Urothelium cell line (cell line): ENCODE measurements at regions not wholly inside any gene's neighbourhood (a gene's known extent, or its start where the extent isn't known, plus 50 kb on each side); places are given as distances from the start of the nearest gene placed in this dataset.

Experiments
- DNase-seq: peaks from one replicate; pipeline ENCODE4 v3.0.0; 2011; ENCODE audit warnings: low spot score, mixed read lengths
- FAIRE-seq: peaks from 2 replicates; lab custom pipeline; 2011; peaks lifted over from hg19 to GRCh38; lab: Jason Lieb, UNC

DNA sequence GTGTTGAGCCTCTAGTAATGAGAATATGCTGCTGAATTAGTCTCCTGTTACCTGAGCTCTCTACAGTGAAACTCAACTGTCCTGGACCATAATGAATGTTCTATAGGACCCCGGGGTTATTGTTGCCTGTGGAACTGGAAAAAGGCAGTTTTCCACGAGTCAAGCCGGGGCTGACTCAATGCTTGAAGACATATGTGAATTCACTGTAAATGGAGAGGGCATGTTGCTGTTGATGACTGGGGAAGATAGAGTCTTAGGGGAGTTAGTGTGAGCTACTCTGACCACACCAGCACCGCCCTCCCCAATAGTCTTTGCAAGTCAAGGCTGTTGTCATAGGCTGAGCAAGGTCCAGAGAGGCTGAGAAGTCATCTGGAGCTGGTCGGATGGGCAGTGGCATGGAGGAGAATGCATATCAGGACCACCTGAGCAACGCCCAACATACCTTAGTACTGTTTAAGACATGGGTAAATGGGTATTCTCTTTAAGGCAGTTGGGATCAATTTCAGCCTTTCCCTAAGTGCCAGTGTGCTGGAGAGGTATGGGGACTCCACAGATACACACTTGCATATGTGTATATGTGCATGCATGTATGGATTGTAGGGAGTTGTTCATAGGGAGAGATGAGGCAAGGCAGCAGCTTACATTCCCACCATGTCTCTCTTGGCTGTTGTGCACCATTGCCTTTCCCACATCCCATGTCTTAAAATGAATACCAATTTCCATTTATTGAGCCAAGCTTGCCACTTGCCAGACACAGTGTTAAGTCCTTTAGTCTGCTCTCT lies 230.1 kb upstream of the NAV2 start:
- DNase-seq: no peak
- FAIRE-seq: no peak

DNA sequence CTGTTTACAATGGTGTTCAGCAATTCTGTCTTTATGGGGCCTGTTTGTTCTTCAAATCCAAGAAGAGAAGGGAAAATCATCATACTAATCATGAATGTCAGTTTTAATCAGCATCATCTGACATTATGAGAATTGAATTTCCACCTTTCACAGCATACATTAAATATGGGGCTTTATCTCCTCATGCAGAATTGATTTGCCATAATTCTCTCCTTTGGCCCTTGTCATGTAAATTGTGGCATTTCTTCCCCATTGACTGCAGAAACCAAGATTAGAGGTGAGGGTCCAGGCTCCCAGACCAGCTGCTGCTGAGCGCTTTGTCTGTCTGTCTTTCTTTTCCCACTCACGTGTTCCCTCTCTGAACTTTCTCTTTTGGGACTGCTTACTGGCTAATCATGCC lies 232.1 kb upstream of the NAV2 start:
- FAIRE-seq: no peak
- DNase-seq: no peak

DNA sequence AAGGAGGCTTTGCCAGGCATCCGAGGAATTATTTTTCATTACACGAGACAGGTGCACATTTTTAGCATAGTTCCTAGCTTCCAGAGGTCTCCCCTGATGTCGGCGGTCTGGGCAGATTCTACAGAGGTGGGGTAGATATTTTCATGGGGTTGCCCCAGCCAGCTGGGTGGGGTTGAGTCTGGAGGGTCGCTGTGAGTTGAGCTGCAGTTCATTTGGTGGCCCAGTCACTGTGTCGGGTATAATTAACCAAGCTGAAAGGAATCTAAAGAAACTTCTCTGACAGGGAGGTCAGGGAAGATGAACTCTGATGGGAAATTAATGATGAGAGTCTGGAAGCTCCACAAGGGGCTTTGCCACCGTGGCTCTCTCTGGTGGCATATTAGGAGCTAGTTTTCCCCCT lies 233.7 kb upstream of the NAV2 start:
- no peak for DNase-seq
- no peak for FAIRE-seq

- no peak for FAIRE-seq
These were observed 234.4 kb upstream of the E2F8 start for GRCh38 chr11:19474954-19475721.

GRCh38 chr11:19474211-19474610 lies 233.5 kb upstream of the E2F8 start:
- no peak for FAIRE-seq
- no peak for DNase-seq

More at GRCh38 chr11:19474954-19475721, 234.4 kb upstream of the E2F8 start:
- DNase-seq: no peak

DNA sequence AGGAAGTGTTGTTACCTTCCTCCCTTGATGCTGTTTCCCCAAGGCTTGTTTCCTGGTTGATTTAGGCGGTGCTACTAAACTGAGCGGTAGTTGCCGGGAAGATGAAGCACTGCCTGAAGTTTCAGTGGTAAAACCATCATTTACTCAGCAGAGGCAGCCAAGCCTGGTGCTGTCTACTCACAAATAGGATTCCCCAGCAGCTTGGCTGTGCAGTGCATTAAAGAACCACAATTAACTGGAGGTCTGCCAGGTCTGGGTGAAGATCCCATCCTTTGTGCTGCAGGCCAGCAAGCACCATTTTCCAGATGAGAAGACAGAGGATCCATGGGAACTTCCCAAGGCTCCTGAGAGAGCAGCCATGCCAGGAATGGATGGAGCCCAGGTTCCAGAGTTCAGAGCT lies 231.9 kb upstream of the E2F8 start:
- FAIRE-seq (no peak), DNase-seq (no peak)

DNA sequence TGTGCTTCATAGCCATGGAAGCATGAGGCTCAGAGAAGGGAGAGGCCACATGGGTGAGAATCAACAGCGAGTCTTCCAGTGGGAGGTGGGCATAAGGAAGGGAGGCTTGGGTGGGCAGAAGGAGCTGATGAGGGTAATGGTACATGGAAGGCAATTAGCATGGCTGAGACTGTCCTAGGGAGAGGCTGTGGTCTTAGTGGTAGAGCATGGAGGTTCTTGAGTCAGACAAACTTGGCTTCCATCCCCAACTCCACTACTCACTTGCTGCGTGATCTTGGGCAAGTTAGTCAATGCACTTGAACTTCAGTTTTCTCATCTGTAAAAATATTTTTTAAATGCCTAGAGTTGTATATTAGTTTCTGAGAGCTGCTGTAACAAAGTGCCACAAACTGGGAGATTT lies 227.2 kb upstream of the E2F8 start:
- DNase-seq (no peak), FAIRE-seq (no peak)

DNA sequence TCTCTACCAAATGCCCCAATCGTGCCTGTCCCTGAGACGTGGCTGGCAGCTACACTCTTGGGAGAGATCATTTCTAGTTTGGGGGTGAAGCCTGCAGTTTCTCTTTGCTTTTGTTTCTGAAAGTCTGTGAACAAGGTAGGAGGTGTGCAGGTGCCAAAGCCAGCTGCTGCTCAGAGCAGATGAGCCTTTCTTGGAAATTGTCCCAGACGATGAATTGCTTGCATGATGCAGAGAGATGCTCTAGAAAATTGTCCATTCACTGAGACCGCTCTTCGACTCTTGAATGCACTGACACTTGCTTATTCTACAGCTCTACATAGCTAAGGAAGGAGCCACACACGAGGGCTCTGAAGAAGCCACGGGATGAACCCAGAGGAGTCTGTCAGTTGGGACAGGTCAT lies 225.6 kb upstream of the E2F8 start:
- no peak for DNase-seq
- FAIRE-seq: no peak

DNA sequence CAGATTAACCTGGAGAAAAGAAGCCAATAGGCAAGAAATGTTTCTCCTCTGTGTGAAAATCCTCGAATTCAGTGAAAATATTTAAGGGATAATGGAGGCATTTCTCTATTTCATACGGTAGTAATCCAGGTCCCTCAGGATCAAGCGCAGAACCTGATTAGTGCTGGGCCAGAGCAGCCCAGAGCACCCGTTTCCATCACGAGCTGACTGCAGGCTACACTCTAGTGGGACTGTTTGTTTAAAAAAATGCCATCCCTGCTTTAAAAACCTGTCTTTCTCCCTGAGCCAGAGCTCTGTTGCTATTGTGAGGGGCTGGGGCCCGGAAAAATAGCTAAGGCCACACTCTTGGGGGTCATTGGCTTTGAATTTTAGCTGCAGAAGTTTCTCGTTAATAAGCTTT lies 223.2 kb upstream of the E2F8 start:
- DNase-seq: no peak
- no peak for FAIRE-seq

- no peak for DNase-seq
- FAIRE-seq: no peak
These were observed 220.1 kb upstream of the E2F8 start for GRCh38 chr11:19460718-19461405.

DNA sequence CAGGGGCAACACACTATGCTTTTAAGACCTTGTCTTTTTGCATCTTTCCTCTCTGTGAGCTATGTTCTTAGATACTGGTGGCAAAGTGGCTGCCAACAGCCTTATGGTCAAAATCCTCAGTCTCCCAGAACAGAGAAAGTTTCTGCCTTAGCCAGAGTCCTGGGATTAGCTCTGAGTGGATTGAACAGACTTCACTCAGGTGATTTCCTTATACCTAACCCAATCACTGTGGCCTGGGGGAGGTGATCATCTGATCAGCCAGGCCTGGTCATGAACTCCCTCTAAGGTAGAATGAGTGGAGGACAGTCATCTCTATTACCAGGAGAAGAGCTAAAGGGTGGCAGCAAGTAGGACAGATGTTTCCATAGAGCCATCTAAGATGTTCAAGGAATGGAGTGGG lies 218.5 kb upstream of the E2F8 start:
- FAIRE-seq (no peak), DNase-seq (no peak)

DNA sequence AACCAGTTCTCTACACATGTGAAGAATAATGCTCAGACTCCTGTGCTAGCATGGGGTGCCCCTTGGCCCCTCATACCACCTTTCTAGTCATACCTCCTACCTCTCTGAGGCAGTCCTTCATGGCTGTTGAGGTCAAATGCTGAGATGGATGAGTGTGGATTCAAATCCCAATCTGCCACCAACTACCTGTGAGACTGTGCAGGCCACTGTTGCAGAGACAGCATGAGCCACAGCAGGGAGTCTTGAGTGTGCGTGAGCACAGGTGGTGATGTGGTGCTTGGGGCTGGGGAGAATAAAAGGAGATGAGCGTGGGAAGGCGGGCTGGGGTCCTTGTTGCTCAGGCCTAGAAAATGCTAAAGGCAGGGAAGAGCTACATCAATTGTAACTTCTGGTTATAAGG lies 218.0 kb upstream of the E2F8 start:
- FAIRE-seq (no peak), DNase-seq (no peak)

GRCh38 chr11:19458231-19458630 lies 217.5 kb upstream of the E2F8 start:
- FAIRE-seq (no peak), DNase-seq (no peak)

- DNase-seq: no peak
- no peak for FAIRE-seq
These were observed 215.0 kb upstream of the E2F8 start for GRCh38 chr11:19455731-19456130.

DNA sequence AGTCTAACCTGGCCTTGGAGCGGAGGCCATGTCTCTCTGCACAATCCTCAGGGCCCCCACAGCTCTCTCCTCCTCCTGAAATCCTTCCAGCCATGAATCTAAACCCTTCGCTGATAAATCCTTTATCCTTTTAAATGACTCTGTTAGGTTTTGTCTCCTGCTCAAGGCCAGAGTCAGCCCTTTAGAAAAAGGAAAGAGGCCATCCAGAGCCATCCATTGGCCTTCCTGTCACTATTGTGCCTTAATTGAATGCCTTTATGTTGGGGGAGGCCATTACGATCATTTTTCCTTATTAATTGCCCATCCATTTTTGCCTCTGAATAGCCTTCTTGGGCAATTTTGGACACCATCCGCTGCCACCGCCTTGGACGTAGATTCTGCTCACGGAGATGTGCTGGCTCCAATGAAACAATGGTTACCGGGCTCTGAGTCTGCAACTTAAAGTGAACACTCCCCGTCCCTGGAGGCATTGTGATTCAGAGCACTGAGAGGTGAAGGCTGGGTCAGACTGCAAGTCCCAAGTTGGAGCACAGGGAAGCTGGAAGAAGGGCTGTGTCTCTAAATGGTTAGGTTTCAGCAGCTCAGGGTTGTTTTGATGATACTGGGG lies 213.0 kb upstream of the E2F8 start:
- FAIRE-seq: no peak

DNA sequence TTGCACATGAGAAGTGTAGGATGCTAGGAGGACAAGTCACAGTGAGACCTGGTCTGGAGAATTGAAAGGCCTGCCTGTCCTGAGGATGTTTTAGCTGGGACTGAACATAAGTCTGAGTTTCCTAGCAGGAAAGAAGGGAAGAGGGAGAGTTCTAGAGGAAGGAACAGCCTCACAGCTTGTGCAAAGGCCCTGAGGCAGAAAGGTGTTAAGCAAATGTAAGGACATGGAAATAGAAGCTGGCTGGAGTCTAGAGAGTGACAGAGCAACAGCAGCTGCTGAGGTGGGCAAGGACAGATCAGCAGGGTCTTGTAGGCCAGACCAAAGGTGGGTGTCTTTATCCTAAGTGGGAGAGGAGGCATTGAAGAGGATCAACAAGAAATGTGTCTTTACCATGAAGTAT lies 210.9 kb upstream of the E2F8 start:
- no peak for DNase-seq
- FAIRE-seq: no peak

More for the DNA sequence above, 213.0 kb upstream of the E2F8 start:
- DNase-seq: no peak

DNA sequence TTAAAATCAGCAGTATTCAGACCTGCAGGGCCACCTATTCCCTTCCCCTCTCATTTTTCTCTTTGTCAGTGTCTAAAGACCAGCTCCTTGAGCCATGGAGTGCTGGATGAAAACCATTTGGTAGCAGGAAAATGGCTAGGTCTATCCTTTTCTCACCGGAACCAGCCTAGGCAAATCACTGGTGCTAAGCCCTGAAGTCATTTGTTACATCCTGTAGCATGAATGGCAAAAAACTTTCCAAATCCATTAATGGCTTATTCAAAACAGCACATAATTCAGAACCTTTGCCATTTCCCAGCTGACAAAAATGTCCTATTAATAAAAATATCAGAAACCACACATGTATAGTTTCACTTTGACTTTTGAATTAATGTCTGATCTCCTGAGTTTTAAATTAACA lies 209.5 kb upstream of the E2F8 start:
- FAIRE-seq (no peak), DNase-seq (no peak)

DNA sequence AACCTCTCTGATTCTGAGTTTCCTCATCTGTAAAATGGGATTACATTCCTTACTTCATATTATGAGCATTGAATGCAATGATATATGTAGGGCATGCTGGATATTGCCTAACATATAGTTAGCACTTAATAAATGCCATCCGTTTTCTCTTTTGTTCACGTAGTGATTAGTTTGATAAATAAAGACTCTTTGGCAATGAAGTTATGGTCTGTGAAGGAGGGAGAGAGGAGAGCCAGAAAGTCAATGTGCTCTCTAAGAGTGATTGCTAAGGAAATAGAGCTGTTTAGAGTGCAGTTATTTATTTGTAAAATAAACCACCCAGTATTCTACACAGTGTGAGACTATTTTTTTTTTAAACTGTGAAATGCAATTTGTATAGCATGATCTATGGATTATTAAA lies 207.9 kb upstream of the E2F8 start:
- FAIRE-seq (no peak), DNase-seq (no peak)

DNA sequence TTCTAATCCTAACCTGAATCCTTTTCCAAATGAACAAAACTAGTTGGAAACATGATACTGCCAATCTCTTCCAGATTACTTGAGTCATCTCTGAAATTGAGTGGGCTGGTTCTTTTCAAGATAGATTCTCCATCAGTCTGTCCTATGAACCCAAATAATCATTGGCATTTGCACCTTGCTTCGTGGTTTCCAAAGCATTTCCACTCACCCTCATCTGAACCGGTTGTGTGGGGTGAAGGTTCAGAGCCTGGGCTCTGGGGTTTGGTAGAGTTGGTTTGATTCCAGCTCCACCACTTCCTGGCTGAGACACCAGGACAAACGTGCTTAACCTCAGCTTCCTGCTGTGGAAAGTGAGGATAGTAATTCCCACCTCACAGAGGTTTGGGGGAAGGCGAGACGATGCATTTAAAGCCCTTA lies 206.4 kb upstream of the E2F8 start:
- peak; percentile 59 for DNase-seq

DNA sequence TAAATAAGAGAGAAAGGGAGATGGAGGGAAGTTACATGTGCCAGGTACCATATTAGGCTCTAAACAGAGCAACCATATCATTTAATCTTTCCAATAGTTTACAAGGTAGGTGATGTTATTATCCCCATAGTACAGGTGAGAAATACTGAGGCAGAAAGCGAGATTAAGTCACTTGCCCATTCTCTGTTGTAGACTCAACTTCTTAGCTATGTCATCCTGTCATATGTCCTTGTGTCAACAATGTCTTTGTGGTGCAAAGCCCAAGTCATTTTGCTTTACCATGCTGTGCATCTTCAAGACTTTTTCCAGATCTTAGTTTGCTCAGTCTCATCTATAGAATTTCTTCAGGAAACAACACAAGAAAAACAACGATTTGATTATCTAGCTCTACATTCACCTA lies 205.0 kb upstream of the E2F8 start:
- FAIRE-seq (no peak), DNase-seq (no peak)

More for the DNA sequence above, 206.4 kb upstream of the E2F8 start:
- no peak for FAIRE-seq

GRCh38 chr11:19444231-19444630 lies 203.5 kb upstream of the E2F8 start:
- no peak for FAIRE-seq
- no peak for DNase-seq
